Thymus (tissue), 11 donors: ENCODE measurements at regions not wholly inside any gene's neighbourhood (a gene's known extent, or its start where the extent isn't known, plus 50 kb on each side); places are given as distances from the start of the nearest gene placed in this dataset.

Experiments used
- DNase-seq, 9 donors: peaks; one replicate each; pipeline ENCODE4 v3.0.0-alpha.2; 2013; ENCODE audit warnings: low spot score in 9 of 9, low read depth in 6 of 9, missing footprints in 1 of 9
- H3K27ac ChIP-seq, 2 donors: one replicate each; pipeline ENCODE4 v1.5.1; 2013; ENCODE audit warnings: control low read depth in 1 of 2, low read depth in 1 of 2, low read length in 1 of 2, mild to moderate bottlenecking in 1 of 2, moderate library complexity in 1 of 2
- H3K27me3 ChIP-seq, 2 donors: one replicate each; pipeline ENCODE4 v1.5.1; 2013; ENCODE audit warnings: low read length in 1 of 2; ENCODE audit not compliant: control insufficient read depth in 2 of 2, insufficient read depth in 1 of 2
- H3K36me3 ChIP-seq, 2 donors: one replicate each; pipeline ENCODE4 v1.5.1; 2013; ENCODE audit warnings: low read length in 1 of 2, mild to moderate bottlenecking in 1 of 2, moderate library complexity in 1 of 2; ENCODE audit not compliant: control insufficient read depth in 2 of 2, insufficient read depth in 2 of 2
- H3K4me1 ChIP-seq, 2 donors: one replicate each; pipeline ENCODE4 v1.5.1; 2013; ENCODE audit warnings: low read length in 2 of 2; ENCODE audit not compliant: control insufficient read depth in 2 of 2, insufficient read depth in 2 of 2
- H3K4me3 ChIP-seq, 2 donors: one replicate each; pipeline ENCODE4 v1.5.1; 2013; ENCODE audit warnings: low read length in 2 of 2, control low read depth in 1 of 2, mild to moderate bottlenecking in 1 of 2
- H3K9me3 ChIP-seq, 2 donors: one replicate each; pipeline ENCODE4 v1.5.1; 2013; ENCODE audit warnings: low read length in 1 of 2, mild to moderate bottlenecking in 1 of 2; ENCODE audit not compliant: control insufficient read depth in 2 of 2, insufficient read depth in 1 of 2
- WGBS: extraction: QIAGEN DNeasy Blood & Tissue Kit; methylation state at CpG from one replicate; pipeline ENCODE4 v1.1.7; 2013; 5-methylcytosine and 5-hydroxymethylcytosine counted together
- donor health status: healthy.

- Histone ChIP-seq H3K27ac (peak overlapping the region in 1 of 2 donors; percentile 84), H3K9me3 (peaks cover 0 to under 1% of the 10 kb centered on the region in 2 donors), H3K4me1 (peaks cover 6 to 20% of the 10 kb centered on the region in 2 donors), H3K4me3 (peak overlapping the region in 1 of 2 donors; percentile 11), H3K36me3 (no peaks in the 10 kb centered on the region), H3K27me3 (no peaks in the 10 kb centered on the region)
- 95% methylated on average over 5 of the region's 5 CpGs for WGBS
- DNase-seq = no peak
Measured at GRCh38 chr7:106597751-106598546, 63.0 kb downstream of the CCDC71L start.

DNA sequence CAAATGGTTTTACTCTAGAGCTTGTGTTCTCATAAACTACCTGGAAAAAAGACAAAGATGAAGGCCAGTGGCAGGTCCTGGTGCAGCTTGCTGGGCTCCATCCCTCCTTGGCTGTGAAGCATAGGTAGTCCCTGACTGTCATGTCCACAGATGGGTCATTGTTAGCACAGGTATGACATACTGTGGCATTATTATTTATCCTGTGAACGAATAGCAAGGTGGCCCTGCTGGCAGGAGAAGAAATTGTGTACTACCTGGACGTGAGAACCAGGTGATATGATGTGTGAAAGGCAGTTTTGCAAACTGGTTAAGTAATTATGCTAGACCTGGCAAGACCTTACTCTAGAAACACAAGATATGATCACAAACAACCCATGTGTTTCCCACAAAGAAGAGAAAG, 63.9 kb downstream of the CCDC71L start:
- Histone ChIP-seq H3K27me3 (no peaks in the 10 kb centered on the region), H3K9me3 (no peaks in the 10 kb centered on the region), H3K27ac (no peak overlapping the region), H3K4me3 (no peak overlapping the region), H3K36me3 (no peaks in the 10 kb centered on the region), H3K4me1 (peaks cover 5 to 17% of the 10 kb centered on the region in 2 donors)
- WGBS = 94% methylated on average over 2 of the region's 2 CpGs
- no peak for DNase-seq

DNA sequence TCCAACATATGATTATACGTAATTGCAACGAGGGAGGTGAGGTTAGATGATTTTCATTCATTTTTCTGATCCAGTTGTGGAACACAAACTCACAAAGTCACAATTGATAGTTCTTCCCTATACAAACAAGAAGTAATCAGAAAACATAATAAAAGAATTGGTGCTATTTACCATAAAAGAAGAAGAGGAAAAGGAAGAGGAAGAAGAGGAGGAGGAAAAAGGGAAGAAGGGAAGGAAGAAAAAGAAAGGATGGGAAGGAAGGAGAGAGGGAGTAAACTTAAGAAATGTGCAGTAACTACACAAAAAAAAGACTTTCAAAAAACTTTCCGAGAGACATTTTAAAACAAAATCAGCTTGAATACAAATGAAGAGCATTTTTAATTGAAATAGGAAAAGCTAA, 65.0 kb downstream of the CCDC71L start:
- no peaks in the 10 kb centered on the region for H3K9me3 ChIP-seq

DNA sequence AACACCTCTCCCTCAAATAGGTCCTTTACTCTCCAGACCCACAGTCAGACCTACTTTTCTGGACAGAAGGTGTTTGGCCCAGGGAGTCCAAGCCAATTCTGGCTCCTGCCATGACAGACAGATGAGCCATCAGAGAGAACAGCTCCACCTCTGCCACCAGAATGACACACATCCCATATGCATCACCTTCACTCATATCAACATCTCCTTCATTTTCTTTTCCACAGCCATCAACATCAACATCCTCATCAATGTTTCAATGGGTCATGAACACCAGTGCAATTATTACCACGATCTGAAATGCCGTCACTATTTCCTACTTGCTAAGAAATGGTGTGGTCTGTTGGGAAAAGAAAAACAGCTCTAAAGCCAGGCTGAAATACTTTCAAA, 67.9 kb downstream of the CCDC71L start:
- no peaks in the 10 kb centered on the region for H3K36me3 ChIP-seq
- peaks cover 5 to 18% of the 10 kb centered on the region in 2 donors for H3K4me1 ChIP-seq
- no peak for DNase-seq
- H3K4me3 ChIP-seq = no peak overlapping the region
- WGBS = 97% methylated on average over 2 of the region's 2 CpGs
- no peaks in the 10 kb centered on the region for H3K9me3 ChIP-seq
- no peak overlapping the region for H3K27ac ChIP-seq
- no peaks in the 10 kb centered on the region for H3K27me3 ChIP-seq

More for the DNA sequence above, 65.0 kb downstream of the CCDC71L start:
- 98% methylated on average over 3 of the region's 3 CpGs for WGBS
- Histone ChIP-seq H3K27me3 (no peaks in the 10 kb centered on the region), H3K27ac (no peak overlapping the region), H3K36me3 (no peaks in the 10 kb centered on the region), H3K4me3 (no peak overlapping the region), H3K4me1 (peaks cover 4 to 16% of the 10 kb centered on the region in 2 donors)
- DNase-seq = no peak

DNA sequence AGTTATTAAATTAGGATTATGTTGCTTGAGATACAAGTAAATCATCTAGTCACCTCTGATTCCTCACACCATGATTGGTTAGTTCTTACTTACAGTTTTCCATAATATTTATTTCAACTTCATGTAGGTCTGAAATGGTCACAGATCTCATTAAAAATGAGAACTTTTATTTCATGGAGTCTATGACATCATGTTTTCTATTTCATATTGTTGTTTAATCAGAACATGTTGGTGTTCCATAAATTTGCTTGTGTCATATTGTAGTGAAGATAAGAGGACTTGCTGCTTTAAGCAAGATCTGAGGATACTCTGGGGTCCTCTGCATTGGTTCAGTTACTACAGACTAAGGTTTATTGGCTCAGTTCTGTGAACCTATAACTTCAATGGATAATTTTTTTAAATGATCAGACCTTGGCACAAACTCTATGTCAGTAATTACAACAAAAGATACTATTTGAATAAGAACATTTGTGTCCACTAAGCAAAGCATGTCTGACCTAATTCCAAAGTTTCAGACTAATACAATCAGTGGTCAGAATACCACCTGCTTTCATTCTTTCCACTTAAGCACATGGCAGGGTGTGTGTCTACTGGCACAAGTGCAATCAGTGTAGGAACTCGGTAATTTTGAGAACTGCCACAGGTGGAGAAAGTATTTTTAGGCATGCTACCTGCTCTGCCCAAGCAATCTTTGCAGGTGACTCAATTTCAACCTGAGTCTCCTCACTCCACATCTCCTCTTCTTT, 68.5 kb downstream of the CCDC71L start:
- H3K4me1 ChIP-seq = peaks cover 5 to 18% of the 10 kb centered on the region in 2 donors
- WGBS = 83% methylated on average over 1 of the region's 1 CpG
- no peak overlapping the region for H3K4me3 ChIP-seq
- H3K9me3 ChIP-seq = no peaks in the 10 kb centered on the region
- H3K27me3 ChIP-seq = no peaks in the 10 kb centered on the region
- no peak overlapping the region for H3K27ac ChIP-seq
- no peak for DNase-seq
- no peaks in the 10 kb centered on the region for H3K36me3 ChIP-seq

DNA sequence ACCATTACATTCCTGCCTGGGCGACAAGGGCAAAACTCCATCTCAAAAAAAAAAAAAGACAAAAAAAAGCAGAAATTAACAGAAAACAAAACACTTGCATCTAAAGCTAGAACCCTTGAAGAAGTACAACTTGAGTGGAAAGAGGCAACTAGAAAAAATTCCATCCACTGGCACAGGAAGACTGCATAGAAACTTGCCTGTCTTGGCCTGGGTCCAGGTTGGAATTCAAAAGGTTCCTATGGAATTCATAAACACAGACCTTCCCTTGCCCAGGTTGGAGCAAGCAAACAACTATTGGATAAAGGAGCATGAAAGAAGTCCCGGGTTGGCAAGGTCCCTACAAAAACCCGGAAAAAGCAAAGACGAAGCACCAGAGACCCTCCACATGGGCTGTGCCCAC, 69.8 kb downstream of the CCDC71L start:
- Histone ChIP-seq H3K4me3 (no peak overlapping the region), H3K4me1 (peaks cover 5 to 13% of the 10 kb centered on the region in 2 donors), H3K27me3 (no peaks in the 10 kb centered on the region), H3K36me3 (no peaks in the 10 kb centered on the region), H3K27ac (no peak overlapping the region), H3K9me3 (no peaks in the 10 kb centered on the region)
- over 99% methylated on average over 4 of the region's 4 CpGs for WGBS
- no peak for DNase-seq

DNA sequence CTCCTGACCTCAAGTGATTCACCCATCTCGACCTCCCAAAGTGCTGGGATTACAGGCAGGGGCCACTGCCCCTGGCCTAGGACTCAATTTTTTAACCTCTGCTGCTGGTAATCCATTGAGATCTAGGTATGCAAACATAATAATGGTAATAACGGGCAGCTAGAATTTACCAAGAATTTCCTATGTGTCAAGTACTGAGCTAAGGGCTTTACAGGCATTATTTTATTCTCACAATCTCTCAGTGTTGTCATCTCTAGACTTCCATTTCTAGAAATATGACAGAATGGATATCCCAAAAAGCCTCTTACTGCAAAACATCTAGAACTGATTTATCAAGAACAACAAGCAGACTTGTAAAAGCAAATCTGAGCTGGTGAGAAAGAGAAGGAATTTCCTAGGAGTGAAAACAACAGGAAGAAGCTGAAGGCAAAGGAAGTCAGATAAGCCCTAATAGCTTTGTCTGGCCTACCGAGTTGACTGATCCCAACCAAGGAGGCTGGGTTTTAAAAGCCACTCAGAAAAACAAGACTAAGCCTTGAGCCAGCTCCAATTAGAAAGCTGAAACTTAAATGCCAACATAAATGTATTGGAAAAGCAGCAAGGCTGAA, 70.6 kb downstream of the CCDC71L start:
- no peaks in the 10 kb centered on the region for H3K27me3 ChIP-seq
- no peaks in the 10 kb centered on the region for H3K36me3 ChIP-seq
- peaks cover 5 to 13% of the 10 kb centered on the region in 2 donors for H3K4me1 ChIP-seq
- 45% methylated on average over 3 of the region's 3 CpGs for WGBS
- no peak overlapping the region for H3K27ac ChIP-seq
- no peak for DNase-seq
- no peaks in the 10 kb centered on the region for H3K9me3 ChIP-seq
- no peak overlapping the region for H3K4me3 ChIP-seq

- no peaks in the 10 kb centered on the region for H3K36me3 ChIP-seq
- H3K4me3 ChIP-seq = no peak overlapping the region
- H3K9me3 ChIP-seq = no peaks in the 10 kb centered on the region
- peaks cover 5 to 13% of the 10 kb centered on the region in 2 donors for H3K4me1 ChIP-seq
- H3K27ac ChIP-seq = peak overlapping the region in 1 of 2 donors; percentile 6
- WGBS = 94% methylated on average over 6 of the region's 6 CpGs
- DNase-seq = peak in 2 of 9 donors; percentile 30 to 40
- no peaks in the 10 kb centered on the region for H3K27me3 ChIP-seq
Measured at GRCh38 chr7:106589198-106589879, 71.6 kb downstream of the CCDC71L start.
